HCT116 (cell line): ENCODE measurements at regions not wholly inside any gene's neighbourhood (a gene's known extent, or its start where the extent isn't known, plus 50 kb on each side); places are given as distances from the start of the nearest gene placed in this dataset.

Experiments
- ATAC-seq: fragments of 200-7000 bp; cut with Tn5 transposase; 2 replicates; pipeline ENCODE4 v1.9.1; 2020; ENCODE audit warnings: mild to moderate bottlenecking, moderate library complexity
- BruUV-seq: library from RNA; stranded (reverse); fragments of 400-500 nt; replicated peaks from 2 replicates; lab custom pipeline; 2021; lab: Mats Ljungman, UMichigan
- CTCF ChIA-PET: fragments of 300-600 bp; sonication (Branson Sonifier 250); formaldehyde crosslinking; loops from one replicate; lab custom pipeline; 2021; ENCODE audit warnings: antibody characterized with exemption; lab: Charles Lee
- POLR2A ChIA-PET: fragments of 300-600, 350-600 bp; sonication (Branson Sonifier 250); formaldehyde crosslinking; loops from one replicate; lab custom pipeline; 2021; ENCODE audit warnings: antibody characterized with exemption; lab: Charles Lee
- RAD21 ChIA-PET, 2 experiments: fragments of 300-600 bp; sonication (Branson Sonifier 250); formaldehyde crosslinking; loops; one replicate each; lab custom pipeline; 2023; ENCODE audit warnings: low total read pairs in 2 of 2; ENCODE audit not compliant: uncharacterized antibody in 2 of 2, unreplicated experiment in 2 of 2, low non-redundant PET in 1 of 2; lab: Charles Lee
- DNase-seq: peaks from one replicate; pipeline ENCODE4 v3.0.0-alpha.2; 2010; ENCODE audit warnings: low read depth, low spot score
- H2AFZ ChIP-seq: fragments of 200-600 bp; shearing (Covaris generic), sonication (generic); 2 replicates; pipeline ENCODE4 v1.6.1; 2017; ENCODE audit warnings: low read depth, mixed run types, mixed read lengths, antibody characterized with exemption, low read length; ENCODE audit not compliant: poor library complexity, severe bottlenecking
- H3K27ac ChIP-seq: 2 replicates; pipeline ENCODE4 v1.5.1; 2012; ENCODE audit warnings: low read depth, low read length
- H3K27me3 ChIP-seq: fragments of 200-600 bp; sonication (generic); 2 replicates; pipeline ENCODE4 v1.6.1; 2016; ENCODE audit warnings: mixed run types, low read length, mixed read lengths; ENCODE audit not compliant: insufficient read depth
- H3K36me3 ChIP-seq, 2 experiments: fragments of 200-500 bp in 1 of 2; fragments of 200-600 bp in 1 of 2; sonication (Bioruptor generic) in 1 of 2; sonication (generic) in 1 of 2; 2 replicates each; pipeline versions ENCODE4 v1.5.1 to v1.6.1; 2014 to 2016; ENCODE audit warnings: low read length in 2 of 2, inconsistent platforms in 1 of 2, mixed read lengths in 1 of 2, mixed run types in 1 of 2; ENCODE audit not compliant: insufficient read depth in 2 of 2, control insufficient read depth in 1 of 2
- H3K4me1 ChIP-seq, 2 experiments: fragments of 200-600 bp in 1 of 2; sonication (generic) in 1 of 2; 2 replicates each; pipeline versions ENCODE4 v1.5.1 to v1.6.1; 2012 to 2017; ENCODE audit warnings: low read length in 2 of 2, inconsistent platforms in 1 of 2, mild to moderate bottlenecking in 1 of 2, mixed read lengths in 1 of 2, mixed run types in 1 of 2, moderate library complexity in 1 of 2; ENCODE audit not compliant: insufficient read depth in 2 of 2, control insufficient read depth in 1 of 2
- H3K4me2 ChIP-seq: fragments of 200-600 bp; sonication (generic); 2 replicates; pipeline ENCODE4 v1.6.1; 2017; ENCODE audit warnings: mixed run types, low read length, mixed read lengths
- H3K4me3 ChIP-seq, 2 experiments: fragments of 200-600 bp in 1 of 2; sonication (generic) in 1 of 2; replicated peaks in 1 of 2; 2 replicates each; pipeline ENCODE4 v1.5.1; 2011 to 2016; ENCODE audit warnings: low read length in 2 of 2, control low read depth in 1 of 2, low read depth in 1 of 2, mild to moderate bottlenecking in 1 of 2, mixed read lengths in 1 of 2, mixed run types in 1 of 2
- H3K79me2 ChIP-seq: fragments of 200-600 bp; sonication (generic); 2 replicates; pipeline ENCODE4 v1.6.1; 2017; ENCODE audit warnings: mild to moderate bottlenecking, mixed run types, low read length, moderate library complexity, mixed read lengths; ENCODE audit not compliant: insufficient read depth
- H3K9ac ChIP-seq: fragments of 200-600 bp; sonication (generic); 2 replicates; pipeline ENCODE4 v1.6.1; 2016; ENCODE audit warnings: low read length, mixed read lengths
- H3K9me2 ChIP-seq: fragments of 200-600 bp; sonication (generic), shearing (Covaris generic); 2 replicates; pipeline ENCODE4 v1.6.1; 2017; ENCODE audit warnings: mixed run types, mild to moderate bottlenecking, moderate library complexity; ENCODE audit not compliant: insufficient read depth
- H3K9me3 ChIP-seq, 2 experiments: fragments of 200-500 bp in 1 of 2; fragments of 200-600 bp in 1 of 2; sonication (Bioruptor generic) in 1 of 2; sonication (generic) in 1 of 2; 2 replicates each; pipeline ENCODE4 v1.6.1; 2014 to 2017; ENCODE audit warnings: low read length in 2 of 2, mixed read lengths in 2 of 2, inconsistent platforms in 1 of 2, low read depth in 1 of 2, mild to moderate bottlenecking in 1 of 2, mixed run types in 1 of 2, moderate library complexity in 1 of 2; ENCODE audit not compliant: control insufficient read depth in 1 of 2, insufficient read depth in 1 of 2
- H4K20me1 ChIP-seq: fragments of 200-600 bp; sonication (generic), shearing (Covaris generic); 2 replicates; pipeline ENCODE4 v1.6.1; 2017; ENCODE audit warnings: mixed run types, mild to moderate bottlenecking, moderate library complexity; ENCODE audit not compliant: insufficient read depth
- CBX3 ChIP-seq: IDR thresholded peaks from 2 replicates; pipeline ENCODE4 v1.6.1; 2012; ENCODE audit warnings: low read depth
- CEBPB ChIP-seq: IDR thresholded peaks from 2 replicates; pipeline ENCODE4 v1.6.1; 2012; ENCODE audit warnings: low read depth
- EGR1 ChIP-seq: IDR thresholded peaks from 2 replicates; pipeline ENCODE4 v1.6.1; 2012; ENCODE audit warnings: low read depth
- EZH2 ChIP-seq: fragments of 200-600 bp; sonication (generic); IDR thresholded peaks from 2 replicates; pipeline ENCODE4 v1.6.1; 2017; ENCODE audit warnings: antibody characterized with exemption, mixed run types
- JUND ChIP-seq: IDR thresholded peaks from 2 replicates; pipeline ENCODE4 v1.6.1; 2012
- SIN3A ChIP-seq: IDR thresholded peaks from 2 replicates; pipeline ENCODE4 v1.6.1; 2012; ENCODE audit warnings: low read depth
- SP1 ChIP-seq: IDR thresholded peaks from 2 replicates; pipeline ENCODE4 v1.6.1; 2012; ENCODE audit warnings: low read depth
- SRF ChIP-seq: IDR thresholded peaks from 2 replicates; pipeline ENCODE4 v1.6.1; 2012; ENCODE audit warnings: low read depth
- ZFX ChIP-seq: fragments of 450-650 bp; IDR thresholded peaks from 2 replicates; pipeline ENCODE4 v1.6.1; 2017
- intact Hi-C: fragments of 100-400 bp; cut with micrococcal nuclease; formaldehyde crosslinking; loops from 2 replicates; pipeline ENCODE4 v1.10.0; 2022

DNA sequence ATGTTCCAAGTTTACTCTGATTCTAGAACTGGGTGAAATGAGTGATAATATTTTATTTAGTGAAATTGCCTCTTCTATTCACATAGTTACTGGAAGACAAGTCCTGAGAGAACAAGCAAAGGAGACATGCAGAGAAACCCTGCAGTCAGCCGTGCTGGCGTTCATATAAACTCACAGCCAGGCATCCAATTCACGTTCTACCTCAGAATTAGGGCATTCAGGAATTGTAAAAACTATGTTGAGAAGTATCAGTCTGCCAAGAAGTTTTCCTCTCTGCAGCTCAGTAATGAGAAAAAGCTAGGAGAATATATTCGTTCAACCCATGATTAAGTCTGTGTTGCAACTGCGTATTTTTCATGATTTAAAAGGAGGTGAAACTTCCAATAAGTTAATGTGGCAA is 156.2 kb upstream of the DSEL start:
- H3K9me2 ChIP-seq, result no peaks in the 10 kb centered on the region
- no peaks in the 10 kb centered on the region for H4K20me1 ChIP-seq
- RAD21 ChIA-PET, result no interaction called here

GRCh38 chr18:67672155-67672554 is 155.6 kb upstream of the DSEL start:
- Histone ChIP-seq H3K4me3 (no peak overlapping the region), H3K9ac (no peak overlapping the region), H3K36me3 (no peaks in the 10 kb centered on the region), H3K9me2 (no peaks in the 10 kb centered on the region), H3K27ac (no peak overlapping the region), H3K27me3 (no peaks in the 10 kb centered on the region), H3K4me2 (no peak overlapping the region), H2AFZ (no peak overlapping the region), H4K20me1 (no peaks in the 10 kb centered on the region), H3K9me3 (peaks cover 13 to 14% of the 10 kb centered on the region in 2 experiments; a peak in 2 of 4 replicates), H3K4me1 (no peaks in the 10 kb centered on the region), H3K79me2 (no peaks in the 10 kb centered on the region)
- RAD21 ChIA-PET, result no interaction called here
- intact Hi-C loops, result no loop called here
- ATAC-seq (no peak), DNase-seq (no peak)
- BruUV-seq, result no TSS peak
- POLR2A ChIA-PET, result no interaction called here
- CTCF ChIA-PET, result no interaction called here
- TF ChIP-seq JUND (no peak), SRF (no peak), SIN3A (no peak)

More for the DNA sequence above, 156.2 kb upstream of the DSEL start:
- BruUV-seq, result no TSS peak
- H3K4me3 ChIP-seq, result no peak overlapping the region
- H3K79me2 ChIP-seq, result no peaks in the 10 kb centered on the region
- no peak overlapping the region for H3K4me2 ChIP-seq
- H3K27me3 ChIP-seq, result no peaks in the 10 kb centered on the region
- H3K9ac ChIP-seq, result no peak overlapping the region
- H3K4me1 ChIP-seq, result no peaks in the 10 kb centered on the region
- POLR2A ChIA-PET, result no interaction called here
- H3K9me3 ChIP-seq, result peaks cover 13 to 19% of the 10 kb centered on the region in 2 experiments; a peak in 2 of 4 replicates
- no peak overlapping the region for H3K27ac ChIP-seq
- H3K36me3 ChIP-seq, result no peaks in the 10 kb centered on the region
- no peak for ATAC-seq
- no peak for TF ChIP-seq ZFX
- TF ChIP-seq CBX3, result no peak
- no peak for TF ChIP-seq EZH2
- no peak for TF ChIP-seq SP1
- TF ChIP-seq EGR1, result no peak
- no peak for TF ChIP-seq CEBPB
- no peak for TF ChIP-seq SIN3A
- TF ChIP-seq, all 23 proteins: peak for 0
- intact Hi-C loops, result no loop called here
- CTCF ChIA-PET, result no interaction called here
- DNase-seq, result no peak
- H2AFZ ChIP-seq, result no peak overlapping the region
